ENCODE measurements at regions not wholly inside any gene's neighbourhood (a gene's known extent, or its start where the extent isn't known, plus 50 kb on each side); places are given as distances from the start of the nearest gene placed in this dataset.
A peak's percentile ranks its signal among the peaks of the same experiment; 100 is the strongest.

GRCh38 chr1:185574139-185574875, 159.9 kb upstream of the HMCN1 start:
- no peak for DNase-seq

GRCh38 chr1:185573677-185574076, 160.5 kb upstream of the HMCN1 start:
- DNase-seq: no peak

DNA sequence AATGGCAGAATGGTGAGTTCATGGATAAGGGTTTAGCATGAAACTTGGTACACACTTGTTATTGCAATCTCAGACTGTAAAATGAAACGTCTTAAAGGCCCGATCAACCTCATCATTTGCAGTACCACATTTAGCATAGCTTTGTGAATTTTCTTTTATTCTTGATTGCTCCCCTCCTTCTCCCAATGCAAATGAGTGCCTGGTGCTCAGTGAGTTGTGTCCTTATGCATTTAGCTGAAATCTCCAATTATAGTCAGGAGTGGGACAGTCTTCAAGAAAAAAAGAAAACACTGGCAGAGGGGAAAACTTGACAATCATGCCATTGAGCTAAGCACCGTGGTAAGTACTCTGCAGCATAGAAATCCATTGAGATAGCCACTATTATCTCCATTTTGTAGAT, 161.0 kb upstream of the HMCN1 start:
- no peak for DNase-seq

- DNase-seq: no peak
Measured at GRCh38 chr1:185570962-185571361, 163.2 kb upstream of the HMCN1 start.

DNA sequence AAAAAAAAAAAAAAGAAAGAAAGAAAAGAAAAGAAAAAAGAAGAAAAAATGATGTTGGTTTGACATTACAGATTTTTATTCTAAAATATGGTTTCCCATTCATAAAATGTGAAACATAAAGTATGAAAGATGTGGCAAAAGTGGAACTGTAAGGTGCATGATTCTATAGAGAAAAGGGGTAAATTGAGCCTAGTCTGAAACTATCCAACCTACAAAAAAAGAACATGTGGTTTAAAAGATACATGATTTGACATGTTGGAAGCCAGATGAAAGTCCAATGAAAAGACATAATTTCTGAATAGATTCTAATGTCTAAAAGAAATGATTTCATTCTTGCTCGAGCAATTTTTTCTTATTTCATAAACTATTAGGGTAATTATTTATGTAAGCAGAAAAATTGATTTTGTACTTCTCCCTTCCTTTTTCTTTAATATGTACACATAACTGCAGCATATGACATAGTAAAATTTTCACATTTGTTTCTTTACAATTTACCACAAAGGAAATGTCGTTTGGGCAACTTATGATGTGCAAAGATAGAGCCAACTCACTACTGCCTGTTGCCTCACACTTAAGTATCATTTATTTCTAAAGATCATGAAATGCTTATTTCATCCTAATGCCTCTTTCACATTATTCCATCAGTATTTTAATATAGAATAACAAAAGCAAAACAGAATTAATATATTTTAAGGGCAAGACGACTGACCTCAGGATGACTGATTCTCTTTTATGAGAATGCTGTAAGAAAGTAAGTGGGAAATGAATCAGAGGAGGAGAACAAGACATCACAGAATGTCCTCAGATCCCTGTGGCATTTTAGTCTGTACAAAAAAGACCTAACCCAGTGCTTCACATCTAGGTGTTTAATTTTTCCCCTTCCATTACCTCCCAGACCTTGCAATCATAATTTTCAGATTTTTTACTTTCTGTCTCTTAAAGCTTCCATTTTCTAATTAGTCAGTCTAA, 165.8 kb upstream of the HMCN1 start:
- no peak for DNase-seq

GRCh38 chr1:185567440-185567839, 166.8 kb upstream of the HMCN1 start:
- DNase-seq: no peak

- DNase-seq: peak; percentile 74
Measured at GRCh38 chr1:185566995-185567394, 167.2 kb upstream of the HMCN1 start.

- DNase-seq: no peak
Measured at GRCh38 chr1:185565302-185565701, 168.9 kb upstream of the HMCN1 start.

DNA sequence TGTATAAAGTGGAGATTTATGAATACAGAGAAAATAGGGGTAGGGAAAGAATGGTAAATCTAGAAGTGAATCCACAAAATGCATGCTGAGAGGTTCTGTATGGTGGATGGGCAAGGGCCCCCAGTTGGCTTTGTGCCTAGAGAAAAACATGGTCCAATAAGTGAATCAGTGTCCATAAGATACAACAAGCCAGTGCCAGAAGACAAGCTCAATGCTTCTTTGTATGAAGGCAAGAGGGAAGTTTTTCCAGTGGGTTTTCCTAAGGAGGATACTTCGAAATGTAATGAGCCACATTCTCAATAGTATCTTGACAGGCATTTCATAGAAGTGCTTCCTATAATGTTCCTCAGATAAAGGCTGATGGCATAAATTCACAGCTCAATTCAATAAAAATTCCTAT, 169.4 kb upstream of the HMCN1 start:
- DNase-seq: no peak

DNA sequence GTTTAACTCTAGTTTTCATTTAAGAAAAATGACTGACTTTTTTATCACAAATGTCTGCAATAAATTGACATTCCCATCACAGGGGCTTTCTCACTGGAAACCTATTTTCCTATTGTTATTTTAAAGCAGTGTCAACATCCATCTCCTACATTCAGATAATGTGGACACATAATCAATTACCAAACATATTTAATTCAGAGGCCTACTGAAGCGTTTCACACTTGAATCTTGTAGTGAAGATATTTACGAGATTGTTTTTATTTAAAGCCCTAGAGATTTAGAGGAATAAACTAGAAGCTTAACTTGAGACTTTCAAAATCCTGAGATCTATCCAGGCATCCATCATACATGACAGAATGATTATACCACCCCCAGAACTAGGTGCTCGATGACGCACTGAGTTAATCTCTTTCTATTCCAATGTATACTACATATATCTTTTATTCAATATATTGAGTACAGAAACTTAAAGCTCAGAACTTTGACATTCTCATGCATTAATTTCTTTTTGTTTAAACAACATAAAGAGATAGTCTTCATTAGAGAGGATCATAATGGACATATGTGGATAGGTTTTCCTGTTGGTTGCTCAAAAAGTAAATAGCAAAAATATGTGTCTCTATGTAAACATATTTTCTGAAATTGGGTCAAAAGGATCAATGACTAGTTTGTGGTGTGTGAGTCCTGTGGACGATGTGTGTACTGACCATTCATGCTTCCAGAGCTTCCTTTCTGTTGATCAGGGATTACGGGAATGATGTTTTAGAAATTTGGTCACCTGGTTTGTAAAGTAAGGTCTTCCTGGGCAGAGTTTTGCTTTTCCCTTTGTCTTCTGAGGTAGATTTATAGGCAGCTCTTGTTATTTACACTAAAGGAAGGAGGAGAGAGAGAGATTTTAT, 171.5 kb upstream of the HMCN1 start:
- no peak for DNase-seq

- no peak for DNase-seq
Measured at GRCh38 chr1:185561629-185562028, 172.6 kb upstream of the HMCN1 start.

GRCh38 chr1:185560760-185561159, 173.4 kb upstream of the HMCN1 start:
- DNase-seq: no peak

DNA sequence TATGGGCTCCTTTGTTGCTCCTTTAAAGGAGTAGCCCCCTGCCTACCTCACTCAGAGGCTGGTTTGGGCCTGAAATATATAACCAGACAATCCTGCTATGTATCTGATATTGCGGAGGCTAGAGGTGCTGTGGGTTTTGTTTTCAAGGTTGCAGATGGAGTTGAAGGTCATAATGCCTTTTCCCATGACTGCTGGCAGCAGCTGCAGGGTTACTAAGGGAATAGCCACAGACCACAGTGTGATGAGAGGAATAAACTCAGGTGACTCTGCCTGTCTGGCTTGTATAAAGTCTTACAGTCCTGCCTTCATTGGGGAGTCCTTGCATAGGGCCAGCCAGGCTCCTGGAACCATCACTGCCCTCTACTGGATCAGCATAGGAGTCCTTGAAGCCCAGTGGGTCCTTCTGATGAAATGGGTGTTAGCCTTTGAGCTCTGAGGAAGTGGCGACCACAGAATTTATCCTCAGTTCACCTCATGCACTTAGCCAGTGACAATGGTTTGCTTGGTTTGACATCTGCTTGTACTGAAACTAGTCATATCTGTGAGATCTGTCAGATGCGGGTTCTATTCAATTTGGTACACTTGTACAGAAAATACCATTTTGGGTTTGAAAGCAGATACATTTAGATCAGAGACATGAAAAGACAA, 174.4 kb upstream of the HMCN1 start:
- DNase-seq: no peak

DNA sequence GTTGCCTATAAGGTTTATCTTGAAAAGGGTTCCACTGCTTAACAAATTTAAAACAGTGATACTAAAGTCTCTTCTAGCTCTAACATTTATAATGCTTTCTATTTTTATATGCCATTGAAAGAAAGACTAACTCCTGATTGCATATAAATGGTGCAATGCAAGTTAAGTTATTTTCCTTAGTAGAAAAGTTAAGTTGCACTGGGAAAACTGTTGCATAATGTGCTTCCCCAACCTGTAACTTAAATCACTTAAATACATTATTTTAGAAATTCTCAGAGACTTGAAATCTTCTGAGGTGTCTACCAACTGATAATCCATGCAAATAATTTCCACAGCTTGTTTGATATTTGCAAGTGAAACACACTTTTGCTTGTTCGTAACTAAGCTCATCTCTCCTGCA, 175.0 kb upstream of the HMCN1 start:
- no peak for DNase-seq

GRCh38 chr1:185556561-185556960, 177.6 kb upstream of the HMCN1 start:
- DNase-seq: no peak

- DNase-seq: no peak
Measured at GRCh38 chr1:185555743-185556142, 178.4 kb upstream of the HMCN1 start.

- DNase-seq: no peak
Measured at GRCh38 chr1:185551008-185551407, 183.2 kb upstream of the HMCN1 start.

- no peak for DNase-seq
Measured at GRCh38 chr1:185549906-185550305, 184.3 kb upstream of the HMCN1 start.

GRCh38 chr1:185546029-185546428, 188.2 kb upstream of the HMCN1 start:
- DNase-seq: no peak

- DNase-seq: no peak
Measured at GRCh38 chr1:185541871-185542301, 192.3 kb upstream of the HMCN1 start.

GRCh38 chr1:185540295-185540694, 193.9 kb upstream of the HMCN1 start:
- no peak for DNase-seq

DNA sequence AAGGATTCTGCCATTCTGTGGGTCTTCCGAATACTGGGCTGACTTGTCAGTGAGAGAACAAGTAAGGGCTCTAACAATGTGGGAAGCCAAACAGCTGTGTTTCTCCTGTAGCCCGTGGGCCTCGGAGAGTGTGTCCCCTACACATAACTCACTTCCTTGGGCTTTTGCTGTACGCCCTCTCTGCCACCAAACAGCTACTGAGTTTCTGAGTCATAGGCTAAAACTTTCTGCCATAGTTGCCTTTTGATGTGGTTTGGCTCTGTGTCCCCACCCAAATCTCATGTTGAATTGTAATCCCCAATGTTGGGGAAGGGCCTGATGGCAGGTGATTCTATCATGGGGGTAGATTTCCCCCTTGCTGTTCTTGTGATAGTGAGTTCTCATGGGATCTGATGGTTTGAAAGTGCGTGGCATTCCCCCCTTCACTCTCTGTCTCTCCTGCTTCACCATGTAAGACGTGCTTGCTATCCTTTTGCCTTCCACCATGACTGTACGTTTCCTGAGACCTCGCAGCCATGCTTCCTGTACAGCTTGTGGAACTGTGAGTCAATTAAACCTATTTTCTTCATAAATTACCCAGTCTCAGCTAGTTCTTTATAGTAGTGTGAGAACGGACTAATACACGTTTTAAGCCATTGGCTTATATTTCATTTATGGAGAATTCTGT, 194.8 kb upstream of the HMCN1 start:
- DNase-seq: no peak

Data from NCI-H510A (cell line).